Gastroesophageal sphincter (tissue), 3 donors: ENCODE measurements at regions not wholly inside any gene's neighbourhood (a gene's known extent, or its start where the extent isn't known, plus 50 kb on each side); places are given as distances from the start of the nearest gene placed in this dataset.

Experiments used
- CTCF ChIP-seq, 4 experiments: fragments of 200-600 bp in 2 of 4; fragments of 450-650 bp in 2 of 4; sonication (generic) in 1 of 4; IDR thresholded peaks; one replicate each; pipeline ENCODE4 v1.5.1; 2017 to 2019; ENCODE audit warnings: antibody characterized with exemption in 4 of 4, mild to moderate bottlenecking in 2 of 4, moderate library complexity in 2 of 4
- POLR2A ChIP-seq, 2 donors: fragments of 450-650 bp; IDR thresholded peaks; one replicate each; pipeline ENCODE4 v1.6.1; 2017; ENCODE audit warnings: antibody characterized with exemption in 2 of 2, mild to moderate bottlenecking in 2 of 2, moderate library complexity in 1 of 2

- no peak for TF ChIP-seq POLR2A (IDR thresholded peaks at IDR 0.05)
- TF ChIP-seq CTCF (IDR thresholded peaks at IDR 0.05): no peak
Observed at GRCh38 chr9:85289142-85289541, 452.6 kb downstream of the AGTPBP1 start.
